H1 (cell line): ENCODE measurements at regions not wholly inside any gene's neighbourhood (a gene's known extent, or its start where the extent isn't known, plus 50 kb on each side); places are given as distances from the start of the nearest gene placed in this dataset.

Experiments used
- CTCF ChIA-PET: fragments of 300-600 bp; sonication (Branson Sonifier 250); formaldehyde crosslinking; loops from one replicate; lab custom pipeline; 2021; ENCODE audit not compliant: partially characterized antibody; lab: Charles Lee
- POLR2A ChIA-PET: fragments of 300-600 bp; sonication (Branson Sonifier 250); formaldehyde crosslinking; loops from one replicate; lab custom pipeline; 2021; ENCODE audit warnings: inconsistent platforms; ENCODE audit not compliant: partially characterized antibody; lab: Charles Lee
- DNase-seq, 2 experiments: peaks; one replicate each; pipeline versions ENCODE4 v3.0.0 to v3.0.0-alpha.2; 2010 to 2022; ENCODE audit warnings: low spot score in 2 of 2, low read depth in 1 of 2, mixed read lengths in 1 of 2
- FAIRE-seq: peaks from 2 replicates; lab custom pipeline; 2011; peaks lifted over from hg19 to GRCh38; lab: Jason Lieb, UNC
- H2AFZ ChIP-seq: 2 replicates; pipeline ENCODE4 v1.8.1; 2012; ENCODE audit warnings: low read length, inconsistent platforms
- H2AK5ac ChIP-seq: 2 replicates; pipeline ENCODE4 v1.6.1; 2013; ENCODE audit warnings: low read depth, low read length
- H2BK120ac ChIP-seq: replicated peaks from 2 replicates; pipeline ENCODE3; 2013; ENCODE audit warnings: low read depth, low read length, inconsistent platforms
- H2BK12ac ChIP-seq: 2 replicates; pipeline ENCODE4 v1.6.1; 2013; ENCODE audit warnings: low read depth, low read length
- H2BK15ac ChIP-seq: 2 replicates; pipeline ENCODE4 v1.6.1; 2013; ENCODE audit warnings: low read length
- H2BK20ac ChIP-seq: 2 replicates; pipeline ENCODE4 v1.6.1; 2013; ENCODE audit warnings: low read length
- H2BK5ac ChIP-seq: 2 replicates; pipeline ENCODE4 v1.6.1; 2013; ENCODE audit warnings: low read depth, low read length
- H3K14ac ChIP-seq: 2 replicates; pipeline ENCODE4 v1.6.1; 2013; ENCODE audit warnings: inconsistent platforms; ENCODE audit not compliant: insufficient read length
- H3K18ac ChIP-seq: 2 replicates; pipeline ENCODE4 v1.6.1; 2013; ENCODE audit warnings: low read length; ENCODE audit errors: extremely low read depth
- H3K23ac ChIP-seq: 2 replicates; pipeline ENCODE4 v1.6.1; 2013; ENCODE audit warnings: inconsistent platforms; ENCODE audit not compliant: insufficient read length
- H3K23me2 ChIP-seq: 2 replicates; pipeline ENCODE4 v1.6.1; 2013; ENCODE audit warnings: low read depth, low read length
- H3K27ac ChIP-seq: 2 replicates; pipeline ENCODE4 v1.6.1; 2011; ENCODE audit warnings: low read depth, low read length, inconsistent platforms
- H3K27me3 ChIP-seq, 4 experiments: replicated peaks in 1 of 4; 1 replicate in 1 of 4; 2 replicates in 3 of 4; pipeline versions ENCODE4 v1.6.1 to v1.8.1; 2011 to 2013; ENCODE audit warnings: low read length in 3 of 4, mild to moderate bottlenecking in 3 of 4, inconsistent platforms in 2 of 4, mixed read lengths in 2 of 4, moderate library complexity in 1 of 4; ENCODE audit not compliant: control insufficient read depth in 3 of 4, insufficient read depth in 3 of 4; ENCODE audit errors: extremely low read depth in 1 of 4
- H3K36me3 ChIP-seq, 4 experiments: 2 replicates each; pipeline versions ENCODE4 v1.6.1 to v1.8.1; 2011 to 2013; ENCODE audit warnings: mild to moderate bottlenecking in 4 of 4, low read length in 3 of 4, moderate library complexity in 2 of 4, control low read depth in 1 of 4, inconsistent platforms in 1 of 4; ENCODE audit not compliant: insufficient read depth in 4 of 4, control insufficient read depth in 2 of 4
- H3K4ac ChIP-seq: replicated peaks from 2 replicates; pipeline ENCODE3; 2013; ENCODE audit warnings: low read length, low read depth, mixed read lengths, inconsistent platforms; ENCODE audit not compliant: insufficient read length
- H3K4me1 ChIP-seq, 4 experiments: replicated peaks in 1 of 4; 1 replicate in 1 of 4; 2 replicates in 3 of 4; pipeline versions ENCODE4 v1.6.1 to v1.8.1; 2011 to 2013; ENCODE audit warnings: low read length in 3 of 4, inconsistent platforms in 2 of 4, mixed read lengths in 1 of 4; ENCODE audit not compliant: insufficient read depth in 4 of 4, control insufficient read depth in 3 of 4
- H3K4me2 ChIP-seq, 2 experiments: 2 replicates each; pipeline versions ENCODE4 v1.6.1 to v1.8.1; 2011 to 2013; ENCODE audit warnings: low read depth in 2 of 2, low read length in 2 of 2, control low read depth in 1 of 2, inconsistent platforms in 1 of 2, mild to moderate bottlenecking in 1 of 2; ENCODE audit not compliant: insufficient read depth in 1 of 2
- H3K4me3 ChIP-seq, 4 experiments: fragments of 200-600, 300-600 bp in 1 of 4; sonication (generic), shearing (Covaris generic), sonication (Bioruptor Twin) in 1 of 4; 2 replicates each; pipeline versions ENCODE4 v1.5.1 to v1.8.1; 2011 to 2016; ENCODE audit warnings: low read length in 4 of 4, low read depth in 3 of 4, control low read depth in 2 of 4, inconsistent platforms in 2 of 4, mild to moderate bottlenecking in 2 of 4, mixed read lengths in 1 of 4, moderate library complexity in 1 of 4; ENCODE audit not compliant: insufficient read depth in 2 of 4; ENCODE audit errors: extremely low read depth in 1 of 4
- H3K56ac ChIP-seq: replicated peaks from 2 replicates; pipeline ENCODE3; 2013; ENCODE audit warnings: low read depth, mild to moderate bottlenecking, mixed read lengths, low read length, inconsistent platforms; ENCODE audit not compliant: insufficient read length
- H3K79me1 ChIP-seq: 2 replicates; pipeline ENCODE4 v1.6.1; 2013; ENCODE audit warnings: low read depth, low read length, control low read depth
- H3K79me2 ChIP-seq, 2 experiments: 2 replicates each; pipeline versions ENCODE4 v1.6.1 to v1.8.1; 2012 to 2013; ENCODE audit warnings: low read length in 2 of 2, mild to moderate bottlenecking in 2 of 2, inconsistent platforms in 1 of 2; ENCODE audit not compliant: insufficient read depth in 2 of 2, control insufficient read depth in 1 of 2
- H3K9ac ChIP-seq, 4 experiments: replicated peaks in 1 of 4; 1 replicate in 1 of 4; 2 replicates in 3 of 4; pipeline versions ENCODE4 v1.6.1 to v1.8.1; 2011 to 2013; ENCODE audit warnings: low read depth in 3 of 4, low read length in 3 of 4, control low read depth in 2 of 4, mild to moderate bottlenecking in 2 of 4, moderate library complexity in 2 of 4, inconsistent platforms in 1 of 4; ENCODE audit errors: extremely low read depth in 1 of 4
- H3K9me3 ChIP-seq, 2 experiments: 2 replicates each; pipeline versions ENCODE4 v1.6.1 to v1.8.1; 2012 to 2013; ENCODE audit warnings: mild to moderate bottlenecking in 2 of 2, moderate library complexity in 2 of 2, control low read depth in 1 of 2, inconsistent platforms in 1 of 2, low read depth in 1 of 2, low read length in 1 of 2, mixed read lengths in 1 of 2; ENCODE audit not compliant: insufficient read depth in 2 of 2
- H4K20me1 ChIP-seq, 2 experiments: replicated peaks in 1 of 2; 2 replicates each; pipeline versions ENCODE3 to v1.8.1; 2011 to 2013; ENCODE audit warnings: inconsistent platforms in 2 of 2, low read length in 2 of 2, mild to moderate bottlenecking in 1 of 2; ENCODE audit not compliant: insufficient read depth in 2 of 2, control insufficient read depth in 1 of 2
- H4K5ac ChIP-seq: 2 replicates; pipeline ENCODE4 v1.6.1; 2013; ENCODE audit warnings: low read length, low read depth, mixed read lengths, inconsistent platforms; ENCODE audit not compliant: insufficient read length
- H4K8ac ChIP-seq: 2 replicates; pipeline ENCODE4 v1.8.0; 2013; ENCODE audit warnings: mild to moderate bottlenecking, moderate library complexity, low read length, inconsistent platforms; ENCODE audit not compliant: insufficient read depth; ENCODE audit errors: extremely low read depth
- H4K91ac ChIP-seq: replicated peaks from 2 replicates; pipeline ENCODE3; 2013; ENCODE audit warnings: low read length, mixed read lengths, inconsistent platforms; ENCODE audit not compliant: insufficient read length
- ASH2L ChIP-seq: fragments of 200-600, 300-600 bp; sonication (generic); IDR thresholded peaks from one replicate; pipeline ENCODE4 v1.7.1; 2017; ENCODE audit warnings: low read length
- BCL11A ChIP-seq, 2 experiments: IDR thresholded peaks; one replicate each; pipeline ENCODE4 v1.6.1; 2011; ENCODE audit warnings: low read depth in 2 of 2, low read length in 2 of 2, mild to moderate bottlenecking in 2 of 2
- BRCA1 ChIP-seq: IDR thresholded peaks from 2 replicates; pipeline ENCODE4 v1.6.1; 2012; ENCODE audit warnings: low read depth, low read length, improper control_type of control experiment
- CHD2 ChIP-seq: IDR thresholded peaks from 2 replicates; pipeline ENCODE4 v1.6.1; 2012; ENCODE audit warnings: low read length, improper control_type of control experiment
- KDM1A ChIP-seq: fragments of 200-600, 300-600 bp; sonication (generic); IDR thresholded peaks from 2 replicates; pipeline ENCODE4 v1.7.1; 2016; ENCODE audit warnings: mild to moderate bottlenecking, low read length, borderline replicate concordance
- KDM4A ChIP-seq: IDR thresholded peaks from one replicate; pipeline ENCODE4 v1.7.1; 2012; ENCODE audit warnings: low read depth, mild to moderate bottlenecking, moderate library complexity, low read length, inconsistent platforms; ENCODE audit not compliant: severe bottlenecking
- PHF8 ChIP-seq: fragments of 200-600 bp; sonication (generic); conservative IDR thresholded peaks from 2 replicates; pipeline ENCODE4 v1.7.1; 2012; ENCODE audit warnings: low read depth, mild to moderate bottlenecking, inconsistent platforms, low read length, moderate library complexity
- RBBP5 ChIP-seq: IDR thresholded peaks from 2 replicates; pipeline ENCODE4 v1.7.1; 2012; ENCODE audit warnings: low read depth, mild to moderate bottlenecking, inconsistent platforms, low read length, moderate library complexity, borderline replicate concordance
- RXRA ChIP-seq: IDR thresholded peaks from 2 replicates; pipeline ENCODE4 v1.6.1; 2011; ENCODE audit warnings: low read depth, mild to moderate bottlenecking, low read length, moderate library complexity; ENCODE audit not compliant: insufficient read depth
- SIN3A ChIP-seq, 2 experiments: IDR thresholded peaks in 1 of 2; conservative IDR thresholded peaks in 1 of 2; 2 replicates each; pipeline ENCODE4 v1.6.1; 2011 to 2012; ENCODE audit warnings: low read length in 2 of 2, improper control_type of control experiment in 1 of 2, low read depth in 1 of 2, mild to moderate bottlenecking in 1 of 2
- SIX5 ChIP-seq: IDR thresholded peaks from 2 replicates; pipeline ENCODE4 v1.6.1; 2011; ENCODE audit warnings: mild to moderate bottlenecking, low read depth, low read length
- YY1 ChIP-seq: IDR thresholded peaks from 2 replicates; pipeline ENCODE4 v1.6.1; 2011; ENCODE audit warnings: low read depth, mild to moderate bottlenecking, low read length
- WGBS, 2 experiments: shearing (Covaris generic) in 1 of 2; methylation state at CpG; one replicate each; pipeline versions ENCODE4 v1.1.6 to v1.1.7; 2013 to 2015; ENCODE audit warnings: low lambda C conversion rate in 2 of 2, mixed read lengths in 2 of 2, inconsistent platforms in 1 of 2, low coverage in 1 of 2, missing lambda C conversion rate in 1 of 2; ENCODE audit not compliant: insufficient replicate concordance in 2 of 2, insufficient coverage in 1 of 2, insufficient read length in 1 of 2; ENCODE audit errors: extremely low coverage in 1 of 2, missing lambda C conversion rate in 1 of 2; 5-methylcytosine and 5-hydroxymethylcytosine counted together
- TF ChIP-seq, protein P1 (sequence below): IDR thresholded peaks from 2 replicates; pipeline ENCODE4 v1.6.1; 2011; ENCODE audit warnings: low read length, improper control_type of control experiment

DNA sequence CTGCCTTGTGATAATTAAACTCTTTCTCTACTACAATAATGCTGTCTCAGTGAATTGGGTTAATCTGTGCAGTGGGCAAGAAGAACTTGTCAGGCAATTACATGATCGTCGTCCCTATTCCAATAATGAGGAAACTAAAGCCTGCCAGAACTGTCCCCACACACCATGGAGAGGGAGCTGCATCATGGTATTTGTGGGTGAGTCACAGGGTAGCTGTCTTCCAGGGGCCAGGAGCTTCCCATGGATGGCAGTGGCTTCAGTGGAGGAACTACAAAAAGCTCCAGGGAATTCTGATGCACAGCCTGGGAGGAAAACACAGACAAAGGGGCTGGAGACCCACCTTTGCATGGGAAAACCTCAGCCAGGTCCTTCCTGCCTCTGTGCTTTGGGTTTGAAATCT is 83.3 kb upstream of the C16orf82 start:
- Histone ChIP-seq H3K23me2 (no peaks in the 10 kb centered on the region; the same call in 1 of the 2 replicates), H3K79me1 (no peaks in the 10 kb centered on the region), H3K9ac (no peak overlapping the region), H3K27ac (no peak overlapping the region), H2BK12ac (no peak overlapping the region; the same call in 1 of the 2 replicates), H3K4me1 (peaks cover 2 to 26% (median 16%) of the 10 kb centered on the region in 4 experiments; a peak in 5 of 7 replicates), H3K4me3 (no peak overlapping the region; a peak in 1 of 8 replicates), H2AK5ac (no peak overlapping the region), H2BK20ac (0 out of 2 replicates have a peak overlapping the region, but pooled peaks have one; percentile 21), H2BK5ac (no peak overlapping the region), H3K4me2 (no peak overlapping the region), H3K18ac (no peak overlapping the region), H3K27me3 (no peaks in the 10 kb centered on the region), H2BK15ac (no peak overlapping the region), H4K5ac (no peak overlapping the region), H3K79me2 (no peaks in the 10 kb centered on the region), H3K36me3 (no peaks in the 10 kb centered on the region), H4K20me1 (no peaks in the 10 kb centered on the region), H2AFZ (no peak overlapping the region), H3K4ac (no peak overlapping the region), H3K56ac (no peak overlapping the region), H2BK120ac (no peak overlapping the region), H3K23ac (no peak overlapping the region), H4K91ac (no peak overlapping the region), H4K8ac (no peak overlapping the region), H3K14ac (no peak overlapping the region), H3K9me3 (peaks cover 8 to 10% of the 10 kb centered on the region in 2 experiments; a peak in 3 of 4 replicates)
- FAIRE-seq = no peak
- 96% methylated on average over 2 of the region's 2 CpGs; no CpG with 5 or more reads in 1 of the 2 experiments for WGBS, 2 experiments
- ChIA-PET CTCF (interaction anchor here (0.6 to 1.4 kb wide), 3 partner anchors 16 to 338 kb away, joined by 3 to 5 read pairs (median 3); no protein-coding TSS in a partner anchor), POLR2A (interaction anchor here (1.1 kb wide), 1 partner anchor 9 kb away, joined by 3 read pairs; no protein-coding TSS in a partner anchor)
- DNase-seq = no peak
- TF ChIP-seq RBBP5 (no peak), BCL11A (IDR thresholded peaks at IDR 0.05; ENCODE audit: low read depth in 2 of 2, low read length in 2 of 2) (no peak), SIX5 (no peak), RXRA (no peak), CHD2 (no peak), KDM4A (no peak), BRCA1 (no peak), ASH2L (no peak), SIN3A (conservative IDR thresholded peaks at IDR 0.05 in 1 of 2, IDR thresholded peaks at IDR 0.05 in 1 of 2; ENCODE audit: low read depth in 1 of 2, low read length in 2 of 2) (no peak), KDM1A (no peak), YY1 (no peak), PHF8 (no peak)
- TF ChIP-seq, protein P1, sequence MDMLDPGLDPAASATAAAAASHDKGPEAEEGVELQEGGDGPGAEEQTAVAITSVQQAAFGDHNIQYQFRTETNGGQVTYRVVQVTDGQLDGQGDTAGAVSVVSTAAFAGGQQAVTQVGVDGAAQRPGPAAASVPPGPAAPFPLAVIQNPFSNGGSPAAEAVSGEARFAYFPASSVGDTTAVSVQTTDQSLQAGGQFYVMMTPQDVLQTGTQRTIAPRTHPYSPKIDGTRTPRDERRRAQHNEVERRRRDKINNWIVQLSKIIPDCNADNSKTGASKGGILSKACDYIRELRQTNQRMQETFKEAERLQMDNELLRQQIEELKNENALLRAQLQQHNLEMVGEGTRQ = no peak
